GM21381 (cell line): ENCODE measurements at regions not wholly inside any gene's neighbourhood (a gene's known extent, or its start where the extent isn't known, plus 50 kb on each side); places are given as distances from the start of the nearest gene placed in this dataset.
"Not testable (repeated sequence)": the region's sequence is repeated elsewhere in the genome, so short reads cannot be mapped to it uniquely, and the experiment has no call there.

Source experiments
- ATAC-seq: cut with Tn5 transposase; IDR thresholded peaks from one replicate; pipeline ENCODE4 v1.9.1; 2021; ENCODE audit warnings: mild to moderate bottlenecking, moderate library complexity; ENCODE audit not compliant: unreplicated experiment

GRCh38 chr2:138215958-138216357 lies 251.7 kb downstream of the HNMT start:
- ATAC-seq: no peak

- ATAC-seq: no peak
Measured at GRCh38 chr2:138217975-138218374, 253.7 kb downstream of the HNMT start.

GRCh38 chr2:138218397-138218796 lies 254.1 kb downstream of the HNMT start:
- no peak for ATAC-seq

GRCh38 chr2:138219961-138220360 lies 255.7 kb downstream of the HNMT start:
- ATAC-seq: no peak

GRCh38 chr2:138221358-138221757 lies 257.1 kb downstream of the HNMT start:
- ATAC-seq: no peak

- ATAC-seq: no peak
Measured at GRCh38 chr2:138223319-138223718, 259.0 kb downstream of the HNMT start.

- no peak for ATAC-seq
Measured at GRCh38 chr2:138227195-138227594, 262.9 kb downstream of the HNMT start.

GRCh38 chr2:138228101-138228500 lies 263.8 kb downstream of the HNMT start:
- no peak for ATAC-seq

- ATAC-seq: no peak
Measured at GRCh38 chr2:138234265-138234664, 267.3 kb upstream of the SPOPL start.

GRCh38 chr2:138235041-138235440 lies 266.5 kb upstream of the SPOPL start:
- no peak for ATAC-seq

GRCh38 chr2:138236142-138236541 lies 265.4 kb upstream of the SPOPL start:
- ATAC-seq: no peak

GRCh38 chr2:138237667-138238384 lies 263.7 kb upstream of the SPOPL start:
- no peak for ATAC-seq

- ATAC-seq: no peak
Measured at GRCh38 chr2:138238908-138239307, 262.7 kb upstream of the SPOPL start.

GRCh38 chr2:138239902-138240491 lies 261.6 kb upstream of the SPOPL start:
- no peak for ATAC-seq

- ATAC-seq: no peak
Measured at GRCh38 chr2:138243372-138243771, 258.2 kb upstream of the SPOPL start.

GRCh38 chr2:138244501-138244925 lies 257.1 kb upstream of the SPOPL start:
- ATAC-seq: no peak

GRCh38 chr2:138245310-138245709 lies 256.3 kb upstream of the SPOPL start:
- ATAC-seq: no peak

- ATAC-seq: no peak
Measured at GRCh38 chr2:138247302-138247701, 254.3 kb upstream of the SPOPL start.

- ATAC-seq: no peak
Measured at GRCh38 chr2:138249207-138249606, 252.4 kb upstream of the SPOPL start.

- ATAC-seq: not testable (repeated sequence)
Measured at GRCh38 chr2:138250843-138251320, 250.7 kb upstream of the SPOPL start.

GRCh38 chr2:138252587-138252986 lies 249.0 kb upstream of the SPOPL start:
- ATAC-seq: no peak

- ATAC-seq: no peak
Measured at GRCh38 chr2:138255670-138256069, 245.9 kb upstream of the SPOPL start.
